ENCODE measurements at regions not wholly inside any gene's neighbourhood (a gene's known extent, or its start where the extent isn't known, plus 50 kb on each side); places are given as distances from the start of the nearest gene placed in this dataset.

DNA sequence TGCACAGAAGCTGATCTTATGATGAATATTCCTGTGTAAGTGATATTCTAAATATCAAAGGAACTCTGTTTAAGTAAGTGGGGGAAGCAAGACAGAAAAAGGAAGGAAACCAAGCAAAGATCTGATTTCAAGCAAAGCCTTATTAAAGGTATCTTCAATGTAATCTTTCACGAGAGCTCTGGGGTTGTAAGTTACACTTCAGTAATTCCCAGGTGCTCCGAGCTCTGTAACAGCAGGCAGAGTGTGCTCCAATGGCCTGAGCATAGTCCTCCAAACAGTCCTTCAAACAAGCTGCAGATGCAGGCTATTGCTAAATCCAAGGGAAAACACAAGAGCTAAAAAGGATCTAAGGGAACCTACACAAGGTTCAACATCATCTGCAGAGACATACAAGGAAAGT, 949.7 kb upstream of the TMPRSS15 start:
- ATAC-seq (no peak), DNase-seq (no peak)
- H3K36me3 ChIP-seq, result no peaks in the 10 kb centered on the region
- intact Hi-C loops (cut with DNase I), result no loop called here
- no peaks in the 10 kb centered on the region for H3K9me3 ChIP-seq
- 43 to 66% (median 59%) methylated on average over 2 of the region's 2 CpGs for WGBS, 4 donors
- H3K27me3 ChIP-seq, result no peaks in the 10 kb centered on the region
- no peak overlapping the region for H3K27ac ChIP-seq
- H3K4me1 ChIP-seq, result no peaks in the 10 kb centered on the region
- TF ChIP-seq, protein P1, sequence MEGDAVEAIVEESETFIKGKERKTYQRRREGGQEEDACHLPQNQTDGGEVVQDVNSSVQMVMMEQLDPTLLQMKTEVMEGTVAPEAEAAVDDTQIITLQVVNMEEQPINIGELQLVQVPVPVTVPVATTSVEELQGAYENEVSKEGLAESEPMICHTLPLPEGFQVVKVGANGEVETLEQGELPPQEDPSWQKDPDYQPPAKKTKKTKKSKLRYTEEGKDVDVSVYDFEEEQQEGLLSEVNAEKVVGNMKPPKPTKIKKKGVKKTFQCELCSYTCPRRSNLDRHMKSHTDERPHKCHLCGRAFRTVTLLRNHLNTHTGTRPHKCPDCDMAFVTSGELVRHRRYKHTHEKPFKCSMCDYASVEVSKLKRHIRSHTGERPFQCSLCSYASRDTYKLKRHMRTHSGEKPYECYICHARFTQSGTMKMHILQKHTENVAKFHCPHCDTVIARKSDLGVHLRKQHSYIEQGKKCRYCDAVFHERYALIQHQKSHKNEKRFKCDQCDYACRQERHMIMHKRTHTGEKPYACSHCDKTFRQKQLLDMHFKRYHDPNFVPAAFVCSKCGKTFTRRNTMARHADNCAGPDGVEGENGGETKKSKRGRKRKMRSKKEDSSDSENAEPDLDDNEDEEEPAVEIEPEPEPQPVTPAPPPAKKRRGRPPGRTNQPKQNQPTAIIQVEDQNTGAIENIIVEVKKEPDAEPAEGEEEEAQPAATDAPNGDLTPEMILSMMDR (IDR thresholded peaks at IDR 0.05), result no peak
- TF ChIP-seq POLR2A (IDR thresholded peaks at IDR 0.05), result no peak
- no peak overlapping the region for H3K4me3 ChIP-seq

DNA sequence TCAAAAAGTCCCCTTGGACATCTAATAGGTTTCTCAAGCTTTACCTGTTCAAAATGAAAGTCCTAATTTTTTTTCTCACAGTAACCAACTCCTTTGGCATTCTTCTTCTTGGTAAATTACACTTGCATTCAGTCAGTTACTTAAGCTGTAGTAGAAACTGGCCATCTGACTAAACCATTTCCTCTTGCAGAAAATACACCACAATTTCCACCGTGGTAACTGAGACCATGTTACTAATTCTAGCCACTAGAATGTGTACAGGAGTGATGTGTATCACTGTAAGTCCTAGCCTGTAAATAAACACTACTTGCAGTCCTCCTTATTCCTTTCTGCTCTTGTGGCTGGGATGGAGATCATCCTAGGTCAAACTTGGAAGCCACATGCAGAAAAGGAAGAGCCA, 965.4 kb upstream of the TMPRSS15 start:
- no peak for DNase-seq
- H3K4me3 ChIP-seq, result no peak overlapping the region
- H3K9me3 ChIP-seq, result peaks cover 0 to 4% (median 0%) of the 10 kb centered on the region in 12 donors
- TF ChIP-seq, protein P1 (IDR thresholded peaks at IDR 0.05), result no peak
- no peak for TF ChIP-seq POLR2A (IDR thresholded peaks at IDR 0.05)
- H3K36me3 ChIP-seq, result no peaks in the 10 kb centered on the region
- intact Hi-C loops (cut with DNase I), result no loop called here
- H3K4me1 ChIP-seq, result no peaks in the 10 kb centered on the region
- 16 to 38% (median 29%) methylated on average over 1 of the region's 1 CpG for WGBS, 4 donors
- no peaks in the 10 kb centered on the region for H3K27me3 ChIP-seq
- ATAC-seq, result no peak
- no peak overlapping the region for H3K27ac ChIP-seq

DNA sequence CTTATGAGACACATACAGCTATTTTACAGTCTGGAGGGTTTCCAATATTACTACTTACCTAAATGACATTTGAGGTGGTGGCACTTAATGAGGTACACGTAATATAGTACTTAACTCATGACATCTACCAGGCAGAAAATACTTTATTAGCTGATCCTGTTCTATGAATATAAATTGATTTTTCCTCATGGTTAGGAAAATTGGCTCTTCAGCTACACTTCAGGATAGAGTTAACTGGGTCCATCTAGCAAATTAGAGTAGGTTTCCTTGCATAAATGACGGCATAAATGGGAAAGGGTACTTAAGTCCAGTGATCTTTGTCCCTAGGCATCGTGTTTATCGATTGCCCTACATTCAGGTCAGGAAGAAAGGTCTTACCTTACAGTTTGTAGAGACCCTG, 988.8 kb upstream of the TMPRSS15 start:
- no peaks in the 10 kb centered on the region for H3K4me1 ChIP-seq
- H3K36me3 ChIP-seq, result no peaks in the 10 kb centered on the region
- no peaks in the 10 kb centered on the region for H3K27me3 ChIP-seq
- intact Hi-C loops (cut with DNase I), result no loop called here
- no peak overlapping the region for H3K4me3 ChIP-seq
- WGBS, 4 donors, result 58 to 68% (median 59%) methylated on average over 4 of the region's 4 CpGs
- H3K27ac ChIP-seq, result no peak overlapping the region
- H3K9me3 ChIP-seq, result peaks cover 0 to 6% (median 0%) of the 10 kb centered on the region in 12 donors
- TF ChIP-seq, protein P1 (IDR thresholded peaks at IDR 0.05), result no peak
- no peak for TF ChIP-seq POLR2A (IDR thresholded peaks at IDR 0.05)
- DNase-seq, result no peak
- ATAC-seq, result no peak

DNA sequence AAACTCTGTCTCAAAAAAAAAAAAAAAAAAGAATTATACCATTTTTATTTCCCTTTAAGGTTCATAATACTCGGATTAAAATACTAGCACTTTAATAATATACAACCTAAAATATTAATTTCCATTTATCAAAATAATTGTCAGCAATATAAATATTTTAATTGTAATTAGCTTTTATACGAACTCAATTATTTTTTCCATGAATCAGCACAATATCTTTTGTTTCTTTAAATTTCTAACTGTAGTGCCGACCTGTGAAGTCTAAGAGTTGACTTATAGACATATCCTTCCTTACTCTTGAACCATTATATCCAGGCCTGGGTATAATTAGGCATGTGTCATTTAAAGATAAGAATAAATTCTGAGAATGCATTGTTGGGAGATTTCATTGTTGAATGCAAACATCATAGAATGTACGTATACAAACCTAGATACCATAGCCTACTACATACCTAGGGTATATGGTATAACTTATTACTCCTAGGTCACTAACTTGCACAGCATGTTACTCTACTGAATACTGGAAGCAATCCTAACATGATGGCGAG, 996.7 kb upstream of the TMPRSS15 start:
- intact Hi-C loops (cut with DNase I), result no loop called here
- Histone ChIP-seq H3K4me3 (no peak overlapping the region), H3K27me3 (no peaks in the 10 kb centered on the region), H3K36me3 (no peaks in the 10 kb centered on the region), H3K4me1 (no peaks in the 10 kb centered on the region), H3K9me3 (no peaks in the 10 kb centered on the region), H3K27ac (no peak overlapping the region)
- no peak for ATAC-seq
- no peak for DNase-seq
- no peak for TF ChIP-seq POLR2A (IDR thresholded peaks at IDR 0.05)
- TF ChIP-seq, protein P1 (IDR thresholded peaks at IDR 0.05), result no peak
- 63 to 73% (median 67%) methylated on average over 5 of the region's 5 CpGs for WGBS, 4 donors

Data from heart left ventricle (tissue), 16 donors.